Activated CD4-positive, alpha-beta memory T cell treated with anti-CD3 and anti-CD28 coated beads, Interleukin-2, amount 10 ng/mL, durations not matched to agents 7 days and 5 days (primary cell): ENCODE measurements at regions not wholly inside any gene's neighbourhood (a gene's known extent, or its start where the extent isn't known, plus 50 kb on each side); places are given as distances from the start of the nearest gene placed in this dataset.
"Not testable (repeated sequence)": the region's sequence is repeated elsewhere in the genome, so short reads cannot be mapped to it uniquely, and the experiment has no call there.

ENCODE experiments used
- CTCF ChIA-PET: fragments of 350-600 bp; sonication (Branson Sonifier 250); formaldehyde crosslinking; loops from one replicate; lab custom pipeline; 2021; ENCODE audit warnings: antibody characterized with exemption, inconsistent platforms; lab: Charles Lee
- POLR2A ChIA-PET: fragments of 350-600 bp; sonication (Branson Sonifier 250); formaldehyde crosslinking; loops from one replicate; lab custom pipeline; 2021; ENCODE audit warnings: antibody characterized with exemption; lab: Charles Lee
- DNase-seq: peaks from one replicate; pipeline ENCODE4 v3.0.0-alpha.2; 2020
- H3K27ac Mint-ChIP-seq: one replicate; pipeline ENCODE4 v1.8.0; 2021; ENCODE audit warnings: mild to moderate bottlenecking, mixed read lengths
- H3K27me3 Mint-ChIP-seq: one replicate; pipeline ENCODE4 v1.8.0; 2021; ENCODE audit warnings: mixed read lengths
- H3K36me3 Mint-ChIP-seq: one replicate; pipeline ENCODE4 v1.8.0; 2021; ENCODE audit warnings: low read depth, mixed read lengths
- H3K4me1 Mint-ChIP-seq: one replicate; pipeline ENCODE4 v1.8.0; 2021; ENCODE audit warnings: mixed read lengths
- H3K4me3 Mint-ChIP-seq: one replicate; pipeline ENCODE4 v1.8.0; 2021; ENCODE audit warnings: mild to moderate bottlenecking, mixed read lengths
- H3K9me3 Mint-ChIP-seq: one replicate; pipeline ENCODE4 v1.8.0; 2021; ENCODE audit warnings: mixed read lengths

GRCh38 chr4:164571593-164572390 lies 182.1 kb upstream of the SMIM31 start:
- CTCF ChIA-PET: no interaction called here
- H3K27ac Mint-ChIP-seq: no peak overlapping the region

DNA sequence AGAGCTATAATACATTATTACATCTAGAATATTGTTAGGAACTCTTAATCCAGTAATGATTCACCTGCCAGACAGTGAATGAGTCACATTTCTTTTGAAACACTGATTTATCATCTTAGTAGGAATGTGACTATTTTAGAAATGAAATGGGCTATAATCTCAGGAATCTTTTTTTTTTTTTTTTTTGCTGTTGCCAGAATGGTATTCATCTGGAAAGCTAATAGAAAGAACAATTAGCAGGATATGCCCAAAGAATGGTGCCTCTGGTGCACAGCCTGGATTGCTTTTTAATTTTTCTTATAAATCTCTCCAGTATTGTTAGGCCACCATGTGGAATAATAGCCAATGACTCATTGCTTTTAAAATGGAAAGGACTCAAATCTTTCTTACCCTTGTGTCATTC lies 181.1 kb upstream of the SMIM31 start:
- ChIA-PET POLR2A (no interaction called here), CTCF (no interaction called here)
- H3K4me1 Mint-ChIP-seq: no peaks in the 10 kb centered on the region
- H3K9me3 Mint-ChIP-seq: no peaks in the 10 kb centered on the region
- no peaks in the 10 kb centered on the region for H3K27me3 Mint-ChIP-seq
- no peak for DNase-seq
- H3K36me3 Mint-ChIP-seq: no peaks in the 10 kb centered on the region
- H3K27ac Mint-ChIP-seq: no peak overlapping the region
- H3K4me3 Mint-ChIP-seq: no peak overlapping the region

More at GRCh38 chr4:164571593-164572390, 182.1 kb upstream of the SMIM31 start:
- Mint-ChIP-seq H3K27me3 (no peaks in the 10 kb centered on the region), H3K9me3 (no peaks in the 10 kb centered on the region), H3K4me1 (no peaks in the 10 kb centered on the region), H3K4me3 (no peak overlapping the region), H3K36me3 (no peaks in the 10 kb centered on the region)
- POLR2A ChIA-PET: no interaction called here
- DNase-seq: no peak

- CTCF ChIA-PET: no interaction called here
- no peak overlapping the region for H3K27ac Mint-ChIP-seq
- no peaks in the 10 kb centered on the region for H3K4me1 Mint-ChIP-seq
- no peak overlapping the region for H3K4me3 Mint-ChIP-seq
- no peaks in the 10 kb centered on the region for H3K9me3 Mint-ChIP-seq
- H3K27me3 Mint-ChIP-seq: no peaks in the 10 kb centered on the region
- POLR2A ChIA-PET: no interaction called here
- no peak for DNase-seq
- H3K36me3 Mint-ChIP-seq: no peaks in the 10 kb centered on the region
These were observed 178.1 kb upstream of the SMIM31 start for GRCh38 chr4:164575861-164576260.

DNA sequence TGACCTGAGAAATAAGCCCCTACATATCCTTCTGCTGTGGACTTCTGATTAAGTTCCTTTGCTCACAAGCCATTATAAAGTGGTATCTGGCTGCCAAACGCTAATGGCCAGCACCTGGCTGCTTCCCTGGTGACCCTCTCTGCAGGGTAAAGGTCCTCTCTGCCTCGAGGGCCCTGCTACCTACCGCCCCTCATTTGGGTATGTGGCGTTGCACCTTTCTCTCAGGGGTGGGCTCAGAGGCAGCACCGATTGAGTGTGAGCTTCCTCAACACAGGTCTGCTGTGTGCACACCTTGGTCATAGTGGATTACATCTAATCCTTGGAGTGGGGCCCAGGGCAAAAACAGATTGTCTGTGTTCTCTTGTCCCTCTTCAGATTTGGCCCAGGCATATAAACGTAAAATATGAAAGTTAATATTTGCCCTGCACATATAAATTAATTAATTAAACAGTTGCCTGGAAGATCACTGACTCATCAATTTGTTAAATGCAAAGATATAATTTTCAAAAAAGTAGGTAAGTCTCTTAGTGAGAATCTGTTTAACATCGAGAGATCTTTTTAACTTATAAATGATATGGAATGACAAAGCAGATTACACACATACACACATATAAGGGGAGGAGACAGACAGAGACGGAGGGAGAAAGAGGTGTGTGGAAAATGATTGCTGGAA lies 174.5 kb upstream of the SMIM31 start:
- ChIA-PET POLR2A (no interaction called here), CTCF (no interaction called here)
- Mint-ChIP-seq H3K4me3 (no peak overlapping the region), H3K36me3 (no peaks in the 10 kb centered on the region), H3K27ac (no peak overlapping the region), H3K27me3 (no peaks in the 10 kb centered on the region), H3K4me1 (no peaks in the 10 kb centered on the region), H3K9me3 (no peaks in the 10 kb centered on the region)
- no peak for DNase-seq

- POLR2A ChIA-PET: no interaction called here
- CTCF ChIA-PET: no interaction called here
- Mint-ChIP-seq H3K36me3 (no peaks in the 10 kb centered on the region), H3K4me1 (no peaks in the 10 kb centered on the region), H3K27me3 (no peaks in the 10 kb centered on the region), H3K4me3 (no peak overlapping the region), H3K9me3 (peaks cover 2% of the 10 kb centered on the region), H3K27ac (no peak overlapping the region)
- no peak for DNase-seq
These were observed 162.3 kb upstream of the SMIM31 start for GRCh38 chr4:164591666-164592065.

GRCh38 chr4:164595751-164596150 lies 158.2 kb upstream of the SMIM31 start:
- ChIA-PET CTCF (no interaction called here), POLR2A (no interaction called here)
- no peak for DNase-seq
- Mint-ChIP-seq H3K27me3 (no peaks in the 10 kb centered on the region), H3K9me3 (no peaks in the 10 kb centered on the region), H3K4me3 (no peak overlapping the region), H3K27ac (no peak overlapping the region), H3K36me3 (no peaks in the 10 kb centered on the region), H3K4me1 (no peaks in the 10 kb centered on the region)

DNA sequence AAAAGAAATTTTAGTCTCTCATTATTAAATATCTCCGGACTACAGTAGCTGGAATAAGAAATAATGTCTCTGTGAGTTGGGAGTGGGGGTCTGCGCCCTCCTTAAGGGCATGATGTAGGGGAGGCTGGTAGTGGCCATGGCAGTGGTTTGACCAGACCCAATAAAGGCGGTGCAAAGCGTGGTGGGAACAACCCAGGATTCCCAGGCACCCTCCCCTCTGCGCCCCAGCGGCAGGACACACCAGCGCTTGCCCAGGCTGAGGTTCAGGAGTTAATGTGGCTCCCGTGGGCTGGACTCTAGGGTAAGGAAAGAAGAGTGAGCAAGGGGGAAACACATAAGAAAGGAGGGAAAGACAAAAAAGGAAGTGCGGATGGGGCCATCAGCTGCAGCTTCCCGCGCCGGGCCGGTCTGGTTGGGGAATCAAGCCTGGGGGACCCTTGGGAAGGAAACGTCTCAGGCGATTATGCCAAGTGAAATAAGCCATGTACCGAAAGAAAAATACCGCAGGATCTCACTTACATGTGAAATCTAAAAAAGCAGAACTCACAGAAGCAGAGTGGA lies 157.5 kb upstream of the SMIM31 start:
- H3K27ac Mint-ChIP-seq: no peak overlapping the region
- ChIA-PET CTCF (no interaction called here), POLR2A (no interaction called here)
- no peaks in the 10 kb centered on the region for H3K36me3 Mint-ChIP-seq
- H3K4me3 Mint-ChIP-seq: no peak overlapping the region
- no peaks in the 10 kb centered on the region for H3K9me3 Mint-ChIP-seq
- DNase-seq: no peak
- H3K4me1 Mint-ChIP-seq: no peaks in the 10 kb centered on the region
- H3K27me3 Mint-ChIP-seq: no peaks in the 10 kb centered on the region

GRCh38 chr4:164596927-164597326 lies 157.0 kb upstream of the SMIM31 start:
- POLR2A ChIA-PET: no interaction called here
- Mint-ChIP-seq H3K4me1 (no peaks in the 10 kb centered on the region), H3K9me3 (no peaks in the 10 kb centered on the region), H3K4me3 (no peak overlapping the region), H3K27ac (no peak overlapping the region), H3K36me3 (no peaks in the 10 kb centered on the region), H3K27me3 (no peaks in the 10 kb centered on the region)
- DNase-seq: no peak
- CTCF ChIA-PET: no interaction called here

- CTCF ChIA-PET: no interaction called here
These were observed 152.3 kb upstream of the SMIM31 start for GRCh38 chr4:164601653-164602052.

GRCh38 chr4:164605791-164606190 lies 148.1 kb upstream of the SMIM31 start:
- CTCF ChIA-PET, POLR2A ChIA-PET, H3K9me3 Mint-ChIP-seq, H3K27ac Mint-ChIP-seq, H3K4me1 Mint-ChIP-seq, H3K36me3 Mint-ChIP-seq, H3K27me3 Mint-ChIP-seq, H3K4me3 Mint-ChIP-seq, DNase-seq: not testable (repeated sequence)

More at GRCh38 chr4:164601653-164602052, 152.3 kb upstream of the SMIM31 start:
- Mint-ChIP-seq H3K36me3 (no peaks in the 10 kb centered on the region), H3K27ac (no peak overlapping the region), H3K4me3 (no peak overlapping the region), H3K4me1 (no peaks in the 10 kb centered on the region), H3K27me3 (no peaks in the 10 kb centered on the region), H3K9me3 (no peaks in the 10 kb centered on the region)
- DNase-seq: no peak
- POLR2A ChIA-PET: no interaction called here

GRCh38 chr4:164606478-164606877 lies 147.5 kb upstream of the SMIM31 start:
- CTCF ChIA-PET: no interaction called here
- H3K4me3 Mint-ChIP-seq: no peak overlapping the region
- H3K4me1 Mint-ChIP-seq: no peaks in the 10 kb centered on the region
- no peaks in the 10 kb centered on the region for H3K36me3 Mint-ChIP-seq
- POLR2A ChIA-PET: no interaction called here
- no peaks in the 10 kb centered on the region for H3K27me3 Mint-ChIP-seq
- no peaks in the 10 kb centered on the region for H3K9me3 Mint-ChIP-seq
- no peak for DNase-seq
- H3K27ac Mint-ChIP-seq: no peak overlapping the region

DNA sequence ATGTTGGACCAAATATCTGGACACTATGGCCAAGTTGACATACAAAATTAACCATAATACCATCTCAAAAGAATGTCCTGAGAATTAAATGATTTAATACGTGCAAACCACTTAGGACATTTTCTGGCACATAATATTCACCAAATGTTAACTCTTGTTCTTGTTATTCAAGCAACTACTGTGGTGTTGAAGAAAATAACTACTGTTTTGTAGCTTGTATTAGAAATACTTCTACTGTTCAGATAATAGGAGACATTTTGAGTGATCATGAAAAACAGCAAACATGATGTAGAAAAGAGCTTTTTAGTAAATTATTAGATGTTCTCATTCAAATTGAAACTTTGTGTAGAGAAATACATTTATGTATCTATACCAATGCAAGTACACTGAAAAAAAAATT lies 140.7 kb upstream of the SMIM31 start:
- POLR2A ChIA-PET: no interaction called here
- no peaks in the 10 kb centered on the region for H3K27me3 Mint-ChIP-seq
- H3K36me3 Mint-ChIP-seq: no peaks in the 10 kb centered on the region
- H3K4me3 Mint-ChIP-seq: no peak overlapping the region
- no peak for DNase-seq
- H3K4me1 Mint-ChIP-seq: no peaks in the 10 kb centered on the region
- CTCF ChIA-PET: no interaction called here
- no peaks in the 10 kb centered on the region for H3K9me3 Mint-ChIP-seq
- H3K27ac Mint-ChIP-seq: no peak overlapping the region

GRCh38 chr4:164613792-164614191 lies 140.1 kb upstream of the SMIM31 start:
- CTCF ChIA-PET: no interaction called here

More at GRCh38 chr4:164613792-164614191, 140.1 kb upstream of the SMIM31 start:
- H3K27ac Mint-ChIP-seq: no peak overlapping the region
- no peaks in the 10 kb centered on the region for H3K36me3 Mint-ChIP-seq
- no peaks in the 10 kb centered on the region for H3K4me1 Mint-ChIP-seq
- no peak overlapping the region for H3K4me3 Mint-ChIP-seq
- H3K27me3 Mint-ChIP-seq: no peaks in the 10 kb centered on the region
- H3K9me3 Mint-ChIP-seq: no peaks in the 10 kb centered on the region
- DNase-seq: no peak
- POLR2A ChIA-PET: no interaction called here
